CD4-positive, alpha-beta T cell treated with Interleukin-15 for 4 hours (primary cell): ENCODE measurements at regions not wholly inside any gene's neighbourhood (a gene's known extent, or its start where the extent isn't known, plus 50 kb on each side); places are given as distances from the start of the nearest gene placed in this dataset.

Source experiments
- DNase-seq: peaks from one replicate; pipeline ENCODE4 v3.0.0-alpha.2; 2020; ENCODE audit warnings: low spot score

GRCh38 chr2:136373841-136374240 is 255.9 kb upstream of the CXCR4 start:
- no peak for DNase-seq

DNA sequence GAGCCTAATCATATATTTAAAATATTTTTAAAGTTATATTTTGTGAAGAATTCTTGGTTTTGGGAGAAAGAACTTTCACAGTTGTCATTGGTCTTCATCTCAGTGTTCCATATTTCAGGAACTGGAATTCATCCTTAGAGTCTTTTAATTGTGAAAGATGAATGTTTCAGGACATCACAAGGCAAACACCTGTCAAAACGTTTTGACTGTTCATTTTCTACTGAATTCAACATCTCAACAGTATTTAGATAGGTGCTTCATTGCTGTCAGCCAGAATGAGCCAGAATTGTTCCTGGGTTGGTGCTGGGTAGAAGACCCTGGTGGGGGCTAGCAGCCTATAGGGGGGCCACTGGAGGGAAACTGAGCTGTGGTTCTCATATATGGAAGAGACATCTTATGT is 255.1 kb upstream of the CXCR4 start:
- DNase-seq, result no peak

DNA sequence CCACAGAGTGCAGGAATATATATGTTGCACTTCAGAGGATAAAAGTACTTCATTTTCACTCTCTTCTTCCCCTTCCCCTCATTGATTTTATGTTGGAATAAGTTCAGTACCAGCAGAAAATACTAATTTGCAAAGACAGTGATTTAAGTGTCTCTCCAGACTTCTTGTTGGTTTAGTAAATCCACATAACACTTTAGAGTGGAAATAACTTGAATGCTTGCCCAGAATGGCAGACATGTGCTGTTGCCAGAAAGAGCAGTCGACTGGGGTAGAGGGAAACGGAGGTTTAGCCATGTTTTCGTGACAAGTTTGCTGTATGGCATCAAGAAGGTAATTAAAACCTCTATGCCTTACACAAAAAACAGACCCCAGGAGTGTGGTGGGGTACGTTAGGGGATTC is 246.0 kb upstream of the CXCR4 start:
- no peak for DNase-seq

DNA sequence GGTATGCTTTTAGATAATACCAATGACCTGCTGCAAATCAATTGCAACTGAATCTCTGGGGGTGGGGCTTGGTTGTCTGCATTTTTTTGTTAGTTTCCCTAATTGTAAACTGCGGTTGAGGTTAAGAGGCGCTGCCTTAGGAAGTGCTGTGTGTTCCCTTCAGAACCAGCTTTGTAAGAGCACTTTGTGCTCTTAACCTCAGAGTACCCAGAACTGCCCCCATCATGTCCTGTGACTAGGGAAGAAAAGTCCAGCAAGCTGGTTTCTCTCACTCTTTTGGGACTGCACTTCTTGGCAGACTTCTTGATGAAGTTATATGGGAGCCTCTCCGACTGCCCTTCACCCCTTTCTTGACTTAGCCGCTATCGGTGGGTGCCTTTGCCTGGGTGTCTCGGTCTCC is 245.5 kb upstream of the CXCR4 start:
- DNase-seq, result no peak

DNA sequence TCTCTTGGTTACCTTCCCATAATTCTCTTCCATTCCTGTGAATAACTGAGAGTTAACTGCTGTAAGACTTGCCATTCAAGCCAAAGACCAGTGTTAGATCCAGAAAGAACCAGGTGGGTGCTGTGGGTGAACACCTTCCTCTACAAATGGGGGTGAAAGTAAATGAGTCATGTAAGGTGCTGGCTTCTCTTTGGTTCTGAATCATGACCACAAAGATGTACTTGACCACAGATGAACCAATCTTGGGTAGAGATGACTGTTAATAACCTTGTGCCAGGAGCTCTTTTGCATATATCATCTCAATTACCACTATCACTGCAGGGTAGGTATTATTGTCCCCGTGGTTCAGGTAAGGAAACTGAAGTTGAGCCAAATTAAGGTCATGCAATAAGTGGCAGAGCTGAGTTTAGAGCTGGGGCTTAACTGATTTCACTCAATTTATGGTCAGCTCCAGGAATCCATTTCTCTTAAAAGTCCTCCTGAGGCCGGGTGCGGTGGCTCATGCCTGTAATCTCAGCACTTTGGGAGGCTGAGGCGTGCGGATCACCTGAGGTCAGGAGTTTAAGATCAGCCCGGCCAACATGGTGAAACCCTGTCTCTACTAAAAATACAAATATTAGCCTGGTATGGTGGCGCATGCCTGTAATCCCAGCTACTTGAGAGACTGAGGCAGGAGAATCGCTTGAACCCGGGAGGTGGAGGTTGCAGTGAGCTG is 244.9 kb upstream of the CXCR4 start:
- peak; percentile 53 for DNase-seq

DNA sequence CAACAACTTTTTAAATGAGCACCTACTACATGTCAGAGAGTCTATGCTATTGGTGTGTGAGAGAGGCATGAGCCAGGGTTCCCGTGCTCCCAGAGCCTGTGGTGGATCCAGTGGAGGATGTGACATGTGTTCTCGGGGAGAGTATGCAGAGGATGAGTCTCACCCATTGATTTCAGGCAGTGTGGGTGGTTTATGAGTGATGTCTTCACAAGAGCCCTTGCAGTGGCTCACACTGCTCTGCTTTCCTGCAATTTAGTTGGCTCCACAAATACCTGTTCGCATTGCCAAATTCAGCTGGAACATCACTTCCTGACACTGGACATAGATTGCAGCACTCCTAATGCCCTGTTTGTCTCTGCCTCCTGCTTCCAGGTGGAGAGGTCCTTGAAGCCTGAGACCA is 243.6 kb upstream of the CXCR4 start:
- no peak for DNase-seq

DNA sequence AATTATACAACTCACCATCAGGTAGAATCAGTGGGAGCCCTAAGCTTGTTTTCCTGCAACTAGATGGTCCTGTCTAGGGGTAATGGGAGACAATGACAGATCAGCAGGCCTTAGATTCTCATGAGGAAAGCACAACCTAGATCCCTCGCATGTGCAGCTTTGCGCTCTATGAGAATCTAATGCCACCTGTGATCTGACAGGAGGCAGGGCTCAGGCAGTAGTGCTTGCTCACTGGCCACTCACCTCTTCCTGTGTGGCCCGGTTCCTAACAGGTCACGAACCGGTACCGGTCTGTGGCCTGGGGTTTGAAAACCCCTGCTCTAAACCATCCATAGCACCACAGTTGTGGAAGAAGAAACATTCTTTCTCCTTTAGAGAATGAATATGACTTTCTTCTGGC is 242.8 kb upstream of the CXCR4 start:
- DNase-seq, result no peak

DNA sequence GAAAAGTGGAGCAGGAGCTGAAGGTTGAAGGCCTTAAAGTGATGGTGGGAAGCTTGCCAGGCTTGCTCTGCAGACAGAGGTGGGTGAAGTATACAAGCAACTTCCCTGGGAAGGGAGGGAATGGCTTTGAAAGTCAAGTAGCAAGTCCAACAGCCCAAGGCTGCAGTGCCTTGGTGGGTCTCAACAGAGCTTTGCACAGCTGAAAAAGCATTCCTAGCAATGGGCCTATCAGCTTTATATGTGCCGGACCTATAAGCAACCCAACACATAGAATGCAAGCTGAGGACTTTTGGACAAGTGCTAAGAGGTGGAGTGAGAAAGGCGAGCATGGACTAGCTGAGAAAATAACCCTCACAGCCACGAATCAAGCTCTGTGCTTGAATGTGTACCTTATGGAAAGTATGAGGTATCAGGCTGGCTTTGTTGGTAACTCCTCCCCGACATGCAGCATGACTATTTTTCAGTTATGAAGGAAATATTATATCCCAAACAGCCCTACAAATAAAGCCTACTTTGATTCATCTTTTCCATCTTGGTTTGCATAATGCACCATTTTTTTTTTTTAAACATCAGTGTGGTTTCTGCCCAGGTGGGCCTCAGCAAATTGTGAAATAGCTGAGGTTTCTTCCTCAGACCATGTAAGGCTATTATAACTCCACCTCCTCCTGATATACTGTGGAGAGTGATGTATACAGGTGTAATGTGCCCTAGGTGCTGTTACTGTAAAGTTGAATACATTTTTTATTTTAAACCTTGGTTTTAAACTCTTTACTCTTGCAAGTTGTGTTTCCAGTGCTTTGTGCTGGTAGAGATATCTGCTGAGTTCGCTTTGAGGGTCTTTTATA is 241.4 kb upstream of the CXCR4 start:
- DNase-seq, result no peak

GRCh38 chr2:136358576-136358975 is 240.6 kb upstream of the CXCR4 start:
- no peak for DNase-seq

- no peak for DNase-seq
Measured at GRCh38 chr2:136357007-136357380, 239.0 kb upstream of the CXCR4 start.

DNA sequence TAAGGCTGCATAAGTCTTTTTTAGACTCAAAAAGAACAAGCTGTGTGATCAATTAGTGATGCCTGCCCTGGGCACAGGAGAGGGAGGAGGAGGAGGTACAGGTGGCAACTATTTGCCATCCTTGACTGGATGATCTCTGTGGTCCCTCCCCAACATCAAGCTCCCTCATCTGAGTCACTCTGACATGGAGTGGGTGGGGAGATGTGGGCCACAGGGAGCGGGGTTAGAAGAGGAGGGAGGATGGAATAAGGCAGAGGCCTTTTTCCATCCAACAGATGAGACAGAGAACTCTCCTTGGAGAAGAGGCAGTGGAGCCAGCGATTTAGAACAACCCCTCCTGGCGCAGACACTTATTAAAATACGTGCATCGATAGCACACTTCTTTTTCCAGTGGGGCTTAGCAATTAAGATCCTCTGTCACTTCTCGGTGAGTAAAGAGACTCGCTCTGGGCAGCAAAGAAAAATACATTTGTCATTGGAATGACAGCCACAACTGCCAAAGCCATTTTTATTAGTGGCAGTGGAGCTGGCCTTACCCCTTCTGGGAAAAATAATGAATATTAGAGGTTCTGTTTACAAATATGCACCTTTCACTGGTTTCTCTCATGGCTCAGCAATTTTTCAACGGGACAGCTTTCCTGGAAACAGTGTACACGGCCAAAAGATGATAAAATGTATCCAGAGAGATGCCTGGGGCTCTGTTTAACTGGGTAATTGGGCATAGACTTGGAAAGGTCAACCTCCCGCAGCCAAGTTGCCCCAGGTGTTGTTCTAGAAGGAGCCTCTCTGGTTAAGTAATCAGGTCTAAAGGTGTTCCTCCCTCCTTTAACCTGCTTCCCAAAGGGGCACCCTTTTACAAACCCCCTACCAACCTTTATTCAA is 238.4 kb upstream of the CXCR4 start:
- DNase-seq, result no peak

DNA sequence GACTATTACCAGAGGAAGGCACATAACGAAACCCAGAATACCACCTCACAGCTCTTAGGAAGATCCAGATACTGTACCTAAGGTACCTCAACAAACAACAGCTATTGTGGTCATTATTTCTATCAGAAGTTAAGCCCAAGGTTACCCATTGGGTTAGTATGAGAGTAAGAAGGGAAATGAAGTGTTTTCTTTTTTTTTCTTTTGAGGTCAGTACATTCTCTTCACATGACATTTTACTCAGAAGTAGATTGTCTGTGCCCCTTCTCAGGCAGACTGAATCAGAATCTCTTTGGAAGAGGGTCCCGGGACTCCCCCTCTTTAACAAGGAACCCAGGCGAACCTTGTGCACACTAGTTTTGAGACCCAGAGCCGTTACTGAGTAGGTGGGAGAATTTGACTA is 233.7 kb upstream of the CXCR4 start:
- no peak for DNase-seq

- DNase-seq, result no peak
Measured at GRCh38 chr2:136347981-136348380, 230.0 kb upstream of the CXCR4 start.

DNA sequence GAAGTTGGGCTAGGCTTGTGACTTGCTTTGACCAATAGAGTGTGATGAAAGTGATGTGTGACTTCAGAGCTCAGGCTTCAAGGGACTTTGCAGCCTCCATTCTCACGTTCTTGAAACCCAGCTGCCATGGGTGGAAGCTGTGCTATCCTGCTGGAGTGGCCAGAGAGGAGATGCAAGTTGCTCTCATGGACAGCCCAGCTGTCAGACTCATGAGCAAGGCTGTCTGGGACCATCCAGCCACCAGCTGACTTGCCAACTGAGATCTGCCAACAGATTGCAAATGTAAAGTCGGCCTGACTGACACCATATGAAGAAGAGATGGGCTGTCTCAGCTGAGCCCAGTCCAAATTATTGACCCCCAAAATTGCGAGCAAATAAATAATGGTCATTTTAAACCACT is 226.4 kb upstream of the CXCR4 start:
- DNase-seq, result no peak

- no peak for DNase-seq
Measured at GRCh38 chr2:136342138-136342537, 224.2 kb upstream of the CXCR4 start.

GRCh38 chr2:136334967-136335366 is 217.0 kb upstream of the CXCR4 start:
- no peak for DNase-seq

- no peak for DNase-seq
Measured at GRCh38 chr2:136332436-136333095, 214.6 kb upstream of the CXCR4 start.

GRCh38 chr2:136331226-136331625 is 213.3 kb upstream of the CXCR4 start:
- DNase-seq, result no peak

- no peak for DNase-seq
Measured at GRCh38 chr2:136328207-136328795, 210.4 kb upstream of the CXCR4 start.

DNA sequence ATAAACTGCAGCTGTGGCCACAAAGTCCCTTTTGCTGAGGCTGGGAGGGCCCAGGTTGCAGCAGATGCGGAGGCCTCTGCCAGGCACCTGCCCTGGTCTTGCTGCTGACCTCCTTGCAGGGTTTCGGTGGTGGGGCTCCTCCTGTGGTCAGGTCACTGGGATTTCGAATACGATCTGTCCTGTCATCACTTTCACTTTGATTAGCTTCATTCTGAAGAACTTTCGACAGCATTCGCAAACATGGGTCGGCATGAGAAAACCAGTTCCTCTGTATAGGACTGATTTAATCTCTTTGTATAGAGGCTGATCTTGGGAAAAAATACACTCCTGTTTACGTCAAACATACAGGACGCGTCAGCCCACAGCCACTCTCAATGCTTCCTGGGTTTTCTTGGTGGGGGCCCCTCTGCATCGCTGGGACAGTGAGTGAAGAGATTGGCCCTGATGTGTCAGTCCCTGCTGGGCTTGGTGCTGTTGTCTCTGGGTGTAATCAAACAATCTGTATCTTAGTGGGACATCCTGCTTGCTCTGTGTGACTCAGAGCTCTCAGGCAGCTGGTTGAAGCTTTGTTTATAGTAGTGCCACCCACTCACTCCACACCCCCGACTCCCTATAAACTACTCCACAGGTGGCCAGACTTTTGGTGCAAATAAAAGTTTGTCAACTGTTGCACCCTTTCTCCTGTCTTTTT is 209.4 kb upstream of the CXCR4 start:
- DNase-seq, result peak; percentile 86

DNA sequence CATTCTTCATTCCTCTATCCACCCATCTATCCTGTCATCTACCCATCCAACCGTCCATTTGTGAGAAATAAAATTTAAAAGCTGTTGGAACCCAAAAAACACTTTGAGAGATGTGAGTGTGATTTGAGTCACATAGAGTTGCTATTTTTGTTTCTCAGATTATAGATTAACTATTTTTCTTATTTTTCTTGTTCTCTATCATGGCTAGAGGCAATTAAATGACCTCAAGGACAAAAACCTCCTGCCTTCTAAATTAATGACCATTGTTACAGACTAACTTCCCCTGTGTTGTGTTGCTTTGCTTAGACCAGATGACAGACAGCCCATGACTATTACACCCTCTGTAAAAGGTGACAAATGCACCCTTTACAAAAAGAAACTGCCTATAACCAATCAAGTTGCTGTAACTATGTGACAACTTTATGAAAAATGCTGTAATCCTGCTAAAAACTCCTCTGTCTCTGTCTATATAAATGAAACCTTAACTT is 207.9 kb upstream of the CXCR4 start:
- no peak for DNase-seq
